ENCODE measurements at regions not wholly inside any gene's neighbourhood (a gene's known extent, or its start where the extent isn't known, plus 50 kb on each side); places are given as distances from the start of the nearest gene placed in this dataset.
A peak's percentile ranks its signal among the peaks of the same experiment; 100 is the strongest.
"Not testable (repeated sequence)": the region's sequence is repeated elsewhere in the genome, so short reads cannot be mapped to it uniquely, and the experiment has no call there.

DNA sequence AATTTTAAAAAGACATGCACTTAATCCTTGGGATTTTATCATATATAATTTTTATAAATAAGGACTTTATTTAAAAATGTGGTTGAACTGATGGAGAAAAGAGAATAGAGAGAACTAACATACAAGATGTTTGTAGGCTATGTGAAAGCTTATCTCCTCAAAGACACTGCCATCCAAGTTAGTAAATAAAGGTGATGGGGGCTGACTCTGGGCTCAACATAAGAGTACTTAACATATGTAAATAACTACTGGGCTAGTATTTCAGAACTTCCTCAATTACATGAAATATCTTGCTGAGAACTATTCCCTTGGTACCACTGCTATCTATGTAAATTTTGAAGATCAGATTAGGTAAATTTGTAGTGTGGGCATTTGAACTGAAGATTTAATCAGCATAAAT, 1017.3 kb upstream of the PCDH20 start:
- no peak for TF ChIP-seq Cebpa-rat (IDR thresholded peaks at IDR 0.05)
- Histone ChIP-seq H3K9ac (no peak overlapping the region), H3K27ac (no peak overlapping the region), H3K27me3 (no peaks in the 10 kb centered on the region), H3K4me3 (no peak overlapping the region), H3K4me1 (no peaks in the 10 kb centered on the region), H3K4me2 (no peak overlapping the region), H4K20me1 (no peaks in the 10 kb centered on the region), H3K9me3 (replicated peaks in 1 of 11) (no peaks in the 10 kb centered on the region), H3K36me3 (no peaks in the 10 kb centered on the region)

- no peak for TF ChIP-seq Cebpa-rat (IDR thresholded peaks at IDR 0.05)
- no peaks in the 10 kb centered on the region for H3K9me3 ChIP-seq (replicated peaks in 1 of 11)
- H3K27me3 ChIP-seq: no peaks in the 10 kb centered on the region
- no peaks in the 10 kb centered on the region for H3K36me3 ChIP-seq
- H3K4me1 ChIP-seq: no peaks in the 10 kb centered on the region
- no peak overlapping the region for H3K4me2 ChIP-seq
- H3K9ac ChIP-seq: no peak overlapping the region
- H3K4me3 ChIP-seq: no peak overlapping the region
- H3K27ac ChIP-seq: no peak overlapping the region
- no peaks in the 10 kb centered on the region for H4K20me1 ChIP-seq
These were observed 1016.6 kb upstream of the PCDH20 start for GRCh38 chr13:62432295-62432694.

DNA sequence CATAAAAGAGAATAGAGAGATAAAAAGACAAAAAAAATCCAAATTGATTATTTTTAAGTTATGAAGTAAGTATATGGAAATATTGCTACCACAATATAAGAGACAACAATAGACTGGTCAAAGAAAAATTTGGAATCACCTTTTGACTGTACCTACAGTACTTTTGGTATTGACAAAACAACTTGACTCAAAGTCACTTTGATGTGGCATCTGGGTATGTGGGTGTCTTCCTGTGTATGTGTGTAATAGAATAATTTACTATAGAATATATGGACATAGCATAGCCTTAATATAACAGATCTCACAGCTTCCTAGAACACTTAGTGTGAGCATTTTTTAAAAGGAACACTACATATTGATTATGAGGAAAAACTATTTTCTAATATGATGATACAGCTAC, 1016.2 kb upstream of the PCDH20 start:
- no peaks in the 10 kb centered on the region for H3K27me3 ChIP-seq
- no peaks in the 10 kb centered on the region for H4K20me1 ChIP-seq
- H3K4me1 ChIP-seq: no peaks in the 10 kb centered on the region
- no peak overlapping the region for H3K4me3 ChIP-seq
- no peak overlapping the region for H3K4me2 ChIP-seq
- no peak for TF ChIP-seq Cebpa-rat (IDR thresholded peaks at IDR 0.05)
- H3K36me3 ChIP-seq: no peaks in the 10 kb centered on the region
- H3K27ac ChIP-seq: no peak overlapping the region
- H3K9ac ChIP-seq: no peak overlapping the region
- H3K9me3 ChIP-seq (replicated peaks in 1 of 11): no peaks in the 10 kb centered on the region

DNA sequence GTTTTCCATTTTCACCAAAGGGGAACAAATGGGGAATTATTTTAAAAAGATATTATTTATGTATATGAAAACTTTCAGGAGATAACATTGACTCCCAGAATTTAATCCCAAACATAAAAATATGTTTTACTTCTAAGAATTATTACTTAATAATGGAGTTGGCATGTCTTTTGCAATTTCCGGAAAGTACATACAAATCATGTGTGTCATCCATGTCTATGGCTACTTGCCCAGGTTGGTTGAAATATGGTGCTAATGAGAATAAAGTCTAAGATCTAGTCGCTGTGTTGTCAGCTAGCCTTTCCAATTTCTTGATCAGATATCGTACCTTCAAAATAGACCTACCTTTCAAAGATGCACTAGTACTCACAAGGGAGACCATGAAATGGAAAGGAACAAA, 1003.2 kb upstream of the PCDH20 start:
- Histone ChIP-seq H4K20me1 (no peaks in the 10 kb centered on the region), H3K9me3 (replicated peaks in 1 of 11) (no peaks in the 10 kb centered on the region), H3K36me3 (no peaks in the 10 kb centered on the region), H3K27me3 (no peaks in the 10 kb centered on the region), H3K4me1 (no peaks in the 10 kb centered on the region), H3K27ac (no peak overlapping the region), H3K4me2 (no peak overlapping the region), H3K9ac (no peak overlapping the region), H3K4me3 (no peak overlapping the region)
- no peak for TF ChIP-seq Cebpa-rat (IDR thresholded peaks at IDR 0.05)

- Histone ChIP-seq H3K36me3 (no peaks in the 10 kb centered on the region), H3K27me3 (no peaks in the 10 kb centered on the region), H3K9me3 (replicated peaks in 1 of 11) (no peaks in the 10 kb centered on the region), H3K4me1 (no peaks in the 10 kb centered on the region), H3K27ac (no peak overlapping the region), H3K9ac (no peak overlapping the region), H3K4me2 (no peak overlapping the region), H3K4me3 (no peak overlapping the region), H4K20me1 (no peaks in the 10 kb centered on the region)
- TF ChIP-seq Cebpa-rat (IDR thresholded peaks at IDR 0.05): no peak
These were observed 1002.7 kb upstream of the PCDH20 start for GRCh38 chr13:62418376-62418775.

DNA sequence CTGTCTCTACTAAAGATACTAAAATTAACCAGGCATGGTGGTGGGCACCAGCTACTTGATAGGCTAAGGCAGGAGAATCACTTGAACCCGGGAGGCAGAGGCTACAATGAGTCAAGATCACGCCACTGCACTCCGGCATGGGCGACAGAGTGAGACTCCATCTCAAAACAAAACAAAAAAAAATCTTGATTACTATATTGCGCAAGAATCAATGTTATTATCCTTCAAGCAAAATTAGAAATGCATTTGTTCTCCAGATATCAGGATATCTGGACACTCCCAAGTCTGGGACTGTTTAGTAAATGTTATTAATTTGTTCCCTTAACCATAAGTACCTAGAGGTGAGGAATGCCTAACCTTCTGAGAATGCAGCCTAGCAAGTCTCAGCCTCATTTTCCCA, 992.2 kb upstream of the PCDH20 start:
- H3K27me3 ChIP-seq: no peaks in the 10 kb centered on the region
- no peak overlapping the region for H3K4me2 ChIP-seq
- no peak overlapping the region for H3K4me3 ChIP-seq
- H3K9me3 ChIP-seq (replicated peaks in 1 of 11): peaks cover 0 to 12% (median 7%) of the 10 kb centered on the region in 11 experiments; a peak in 8 of 22 replicates
- no peaks in the 10 kb centered on the region; a peak in 1 of 22 replicates for H4K20me1 ChIP-seq
- H3K4me1 ChIP-seq: no peaks in the 10 kb centered on the region
- H3K9ac ChIP-seq: no peak overlapping the region
- peak in 10 of 11 experiments; percentile 37 to 94 (median 67); a peak in 15 of 22 replicates for TF ChIP-seq Cebpa-rat (IDR thresholded peaks at IDR 0.05)
- no peaks in the 10 kb centered on the region for H3K36me3 ChIP-seq
- no peak overlapping the region for H3K27ac ChIP-seq

DNA sequence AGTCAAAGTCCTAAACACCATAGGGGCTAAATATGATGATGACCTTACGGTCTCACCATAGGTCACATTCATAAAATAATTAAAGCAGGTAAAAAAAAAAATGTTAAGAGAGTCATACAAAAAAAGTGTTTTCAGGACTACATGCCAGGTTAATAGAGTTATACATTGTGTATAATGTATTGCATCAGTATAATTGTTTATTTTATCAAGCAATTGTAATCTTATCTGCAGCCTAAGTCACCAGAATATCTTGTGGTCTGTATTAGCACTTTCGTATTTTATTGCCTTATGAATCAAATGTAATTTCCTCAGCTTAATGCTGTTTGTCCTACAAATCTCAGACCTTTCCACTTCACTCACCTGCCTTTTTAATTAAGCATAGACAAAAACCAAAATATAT, 972.9 kb upstream of the PCDH20 start:
- Histone ChIP-seq H3K4me2 (no peak overlapping the region), H4K20me1 (no peaks in the 10 kb centered on the region), H3K9ac (no peak overlapping the region), H3K27ac (no peak overlapping the region), H3K27me3 (no peaks in the 10 kb centered on the region), H3K9me3 (replicated peaks in 1 of 11) (no peaks in the 10 kb centered on the region), H3K36me3 (no peaks in the 10 kb centered on the region), H3K4me3 (no peak overlapping the region), H3K4me1 (no peaks in the 10 kb centered on the region)
- no peak for TF ChIP-seq Cebpa-rat (IDR thresholded peaks at IDR 0.05)

DNA sequence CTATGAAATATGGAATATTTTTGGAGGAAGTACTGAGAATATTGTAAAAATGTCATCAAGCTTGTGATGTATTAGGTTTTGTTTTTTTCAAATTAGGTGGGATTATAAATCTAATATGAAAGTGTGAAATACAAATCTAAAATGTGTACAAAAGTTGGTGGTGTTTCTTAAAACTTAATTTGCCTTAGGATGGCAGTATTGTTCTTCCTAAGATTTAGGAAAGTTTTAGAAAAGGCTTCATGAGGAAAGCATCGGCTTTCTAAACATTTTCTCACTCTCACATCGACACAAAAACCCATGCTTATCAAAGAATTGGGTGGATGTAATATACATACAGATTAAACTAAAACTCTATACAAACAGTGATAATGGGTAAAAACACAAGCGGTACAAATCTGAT, 972.0 kb upstream of the PCDH20 start:
- Histone ChIP-seq H3K27me3 (no peaks in the 10 kb centered on the region), H3K36me3 (no peaks in the 10 kb centered on the region), H3K4me2 (no peak overlapping the region), H3K4me3 (no peak overlapping the region), H3K9ac (no peak overlapping the region), H3K4me1 (no peaks in the 10 kb centered on the region), H3K27ac (no peak overlapping the region), H3K9me3 (replicated peaks in 1 of 11) (no peaks in the 10 kb centered on the region), H4K20me1 (no peaks in the 10 kb centered on the region)
- TF ChIP-seq Cebpa-rat (IDR thresholded peaks at IDR 0.05): no peak

GRCh38 chr13:62379241-62379640, 963.6 kb upstream of the PCDH20 start:
- not testable (repeated sequence) for H3K4me3 ChIP-seq; H3K9ac ChIP-seq; H3K27ac ChIP-seq; H3K4me2 ChIP-seq; H3K36me3 ChIP-seq; H3K9me3 ChIP-seq (replicated peaks in 1 of 11); H3K4me1 ChIP-seq; H3K27me3 ChIP-seq; H4K20me1 ChIP-seq

GRCh38 chr13:62377838-62378237, 962.2 kb upstream of the PCDH20 start:
- Histone ChIP-seq H3K27ac (no peak overlapping the region), H3K4me3 (no peak overlapping the region), H3K27me3 (no peaks in the 10 kb centered on the region), H4K20me1 (no peaks in the 10 kb centered on the region), H3K36me3 (no peaks in the 10 kb centered on the region), H3K9ac (no peak overlapping the region), H3K9me3 (replicated peaks in 1 of 11) (peaks cover 0 to 5% (median 0%) of the 10 kb centered on the region in 11 experiments; a peak in 2 of 22 replicates), H3K4me2 (no peak overlapping the region), H3K4me1 (no peaks in the 10 kb centered on the region)
- no peak for TF ChIP-seq Cebpa-rat (IDR thresholded peaks at IDR 0.05)

DNA sequence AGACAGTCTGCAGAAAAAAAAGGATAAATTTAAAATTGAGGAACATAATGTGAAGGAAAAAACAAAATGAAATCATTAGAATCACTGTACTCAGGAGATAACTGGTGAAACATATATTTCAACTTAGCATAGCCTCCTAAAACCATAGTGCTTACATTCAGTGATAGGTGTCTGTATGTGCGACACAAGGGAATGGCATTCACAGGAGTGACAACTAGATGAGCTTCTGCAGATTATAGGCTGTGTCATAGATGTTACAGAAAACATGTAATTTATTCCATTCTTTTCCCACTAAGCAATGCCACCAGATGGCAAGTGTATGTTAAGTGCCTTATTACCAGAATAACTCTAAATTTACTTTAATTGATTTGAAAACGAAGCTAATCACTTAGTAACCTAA, 960.0 kb upstream of the PCDH20 start:
- H3K4me1 ChIP-seq: no peaks in the 10 kb centered on the region
- H3K4me2 ChIP-seq: no peak overlapping the region
- H3K9me3 ChIP-seq (replicated peaks in 1 of 11): peaks cover 0 to 5% (median 0%) of the 10 kb centered on the region in 11 experiments; a peak in 2 of 22 replicates
- TF ChIP-seq Cebpa-rat (IDR thresholded peaks at IDR 0.05): no peak
- no peaks in the 10 kb centered on the region for H4K20me1 ChIP-seq
- H3K27me3 ChIP-seq: no peaks in the 10 kb centered on the region
- H3K4me3 ChIP-seq: no peak overlapping the region
- no peak overlapping the region for H3K9ac ChIP-seq
- no peaks in the 10 kb centered on the region for H3K36me3 ChIP-seq
- H3K27ac ChIP-seq: no peak overlapping the region
